Gastrocnemius medialis (tissue), 4 donors: ENCODE measurements at regions not wholly inside any gene's neighbourhood (a gene's known extent, or its start where the extent isn't known, plus 50 kb on each side); places are given as distances from the start of the nearest gene placed in this dataset.

ENCODE experiments used
- CTCF ChIP-seq, 5 experiments: fragments of 450-650 bp in 3 of 5; fragments of 200-600 bp in 2 of 5; sonication (generic) in 2 of 5; IDR thresholded peaks in 4 of 5; conservative IDR thresholded peaks in 1 of 5; 1 replicate in 4 of 5; 2 replicates in 1 of 5; pipeline ENCODE4 v1.5.1; 2016 to 2019; ENCODE audit warnings: antibody characterized with exemption in 5 of 5, mild to moderate bottlenecking in 3 of 5, moderate library complexity in 3 of 5
- POLR2A ChIP-seq, 2 donors: fragments of 450-650 bp; IDR thresholded peaks; one replicate each; pipeline ENCODE4 v1.6.1; 2017; ENCODE audit warnings: antibody characterized with exemption in 2 of 2, mild to moderate bottlenecking in 2 of 2, moderate library complexity in 2 of 2

GRCh38 chr3:6266135-6266534 lies 594.8 kb upstream of the GRM7 start:
- no peak for TF ChIP-seq CTCF (IDR thresholded peaks at IDR 0.05 in 4 of 5, conservative IDR thresholded peaks at IDR 0.05 in 1 of 5)
- no peak for TF ChIP-seq POLR2A (IDR thresholded peaks at IDR 0.05)
